HFF-Myc (cell line): ENCODE measurements at regions not wholly inside any gene's neighbourhood (a gene's known extent, or its start where the extent isn't known, plus 50 kb on each side); places are given as distances from the start of the nearest gene placed in this dataset.

ENCODE experiments used
- DNase-seq: peaks from one replicate; pipeline ENCODE4 v3.0.0-alpha.2; 2011; ENCODE audit warnings: low read depth; ENCODE audit errors: extremely low read depth
- H3K4me3 ChIP-seq: replicated peaks from 2 replicates; pipeline ENCODE4 v1.5.1; 2011; ENCODE audit warnings: low read depth, mild to moderate bottlenecking, control low read depth, low read length
- CTCF ChIP-seq: IDR thresholded peaks from 2 replicates; pipeline ENCODE4 v1.5.1; 2012; ENCODE audit warnings: mild to moderate bottlenecking, low read depth, low read length, control low read depth; ENCODE audit errors: missing control alignments

DNA sequence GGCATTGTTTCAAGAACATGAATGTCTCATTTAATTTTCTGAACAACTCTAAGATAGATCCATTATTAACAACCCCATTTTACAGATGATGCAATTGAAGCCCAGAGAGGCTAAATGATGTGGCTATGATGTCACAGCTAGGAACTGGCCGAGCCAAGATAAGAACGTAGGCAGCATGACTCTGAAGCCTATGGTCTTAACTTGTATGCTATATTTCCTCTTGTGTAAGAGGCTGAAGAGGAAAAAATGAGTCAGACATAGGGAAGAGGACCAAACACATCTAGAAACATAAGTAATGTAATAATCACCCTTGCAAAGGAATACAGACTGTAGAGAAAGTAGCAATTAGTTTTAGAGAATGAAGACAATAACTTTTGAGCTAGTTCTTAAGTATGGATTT is 416.8 kb downstream of the FIGN start:
- no peak for TF ChIP-seq CTCF
- DNase-seq: peak; percentile 3
- no peak overlapping the region for H3K4me3 ChIP-seq

DNA sequence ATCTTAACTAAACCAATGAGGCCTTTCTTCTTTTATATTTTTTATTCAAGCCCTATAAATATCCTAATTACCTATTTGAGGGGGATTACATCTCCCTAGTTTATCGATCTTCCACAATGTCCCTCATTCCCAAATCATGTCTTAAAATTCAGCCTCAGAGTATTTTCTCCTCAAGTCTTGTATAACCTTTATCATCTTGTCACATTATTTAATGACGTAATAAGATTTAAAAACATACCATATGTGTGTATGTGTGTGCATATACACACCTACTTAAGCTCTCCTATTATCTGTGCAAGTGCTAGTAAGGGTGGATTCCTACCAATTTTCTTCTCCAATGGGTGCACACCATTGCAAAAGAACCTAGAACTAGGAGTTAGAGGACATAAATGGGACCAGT is 421.1 kb downstream of the FIGN start:
- no peak for TF ChIP-seq CTCF
- no peak overlapping the region for H3K4me3 ChIP-seq
- DNase-seq: no peak

DNA sequence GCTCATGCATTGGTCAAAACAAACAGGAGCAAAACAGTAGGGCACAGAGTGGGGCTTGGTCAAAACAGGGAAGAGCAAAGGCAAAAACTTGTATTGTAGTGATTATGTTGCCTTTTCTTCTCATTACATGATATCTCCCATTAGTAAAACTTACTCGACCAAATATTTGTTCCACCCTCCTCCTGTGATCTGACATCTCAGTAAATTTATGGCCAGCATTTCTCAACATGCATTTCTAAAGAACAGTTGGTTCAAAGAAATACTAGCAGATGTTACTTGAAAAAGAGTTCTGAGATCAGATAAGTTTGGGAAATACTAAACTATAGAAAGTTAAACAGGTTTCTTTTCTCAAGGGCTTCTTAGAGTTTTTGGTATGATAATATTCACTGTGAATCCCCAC is 423.1 kb downstream of the FIGN start:
- no peak overlapping the region for H3K4me3 ChIP-seq
- no peak for DNase-seq
- TF ChIP-seq CTCF: no peak

GRCh38 chr2:163306647-163307046 is 429.2 kb downstream of the FIGN start:
- no peak for TF ChIP-seq CTCF
- no peak for DNase-seq
- H3K4me3 ChIP-seq: no peak overlapping the region

DNA sequence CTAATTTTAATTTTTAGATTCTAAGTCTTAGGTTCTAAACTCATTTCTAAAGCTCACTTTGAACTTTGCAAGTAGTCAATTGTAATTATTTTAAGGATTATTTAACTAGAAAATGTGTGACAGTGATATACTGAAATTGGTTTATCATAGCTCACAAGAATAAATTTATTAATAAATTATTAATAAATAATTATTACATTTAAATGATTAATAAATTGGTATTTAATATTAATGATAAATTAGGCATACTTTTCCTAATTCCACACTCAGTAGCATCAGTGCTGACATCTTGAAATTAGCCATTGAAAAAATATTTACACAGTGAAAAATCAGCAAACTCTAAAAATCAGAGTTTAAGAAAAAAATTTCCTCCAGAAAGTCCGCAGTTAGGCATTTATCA is 433.7 kb downstream of the FIGN start:
- no peak for TF ChIP-seq CTCF
- DNase-seq: no peak
- H3K4me3 ChIP-seq: no peak overlapping the region

- no peak for TF ChIP-seq CTCF
- no peak for DNase-seq
- H3K4me3 ChIP-seq: no peak overlapping the region
These were observed 444.0 kb downstream of the FIGN start for GRCh38 chr2:163291790-163292189.

DNA sequence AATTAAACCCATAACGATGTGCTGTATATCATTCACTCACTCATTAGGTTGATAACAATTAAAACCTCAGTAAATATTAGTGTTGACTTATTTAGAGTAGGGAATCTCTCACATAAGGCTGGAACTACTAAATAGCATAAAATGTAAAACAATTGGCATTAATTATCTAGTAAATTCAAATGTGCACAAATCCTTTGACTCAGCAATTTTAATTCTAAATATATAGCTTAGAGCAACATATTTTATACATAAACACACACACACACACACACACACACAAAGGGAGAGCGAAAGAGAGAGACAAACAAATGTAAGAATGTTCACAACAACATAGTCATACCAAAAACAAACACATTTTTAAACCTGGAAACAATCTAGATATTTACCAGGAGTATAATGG is 443.1 kb upstream of the KCNH7 start:
- H3K4me3 ChIP-seq: no peak overlapping the region
- TF ChIP-seq CTCF: no peak
- no peak for DNase-seq
